HepG2 (cell line): ENCODE measurements at regions not wholly inside any gene's neighbourhood (a gene's known extent, or its start where the extent isn't known, plus 50 kb on each side); places are given as distances from the start of the nearest gene placed in this dataset.

ENCODE experiments used
- RNF2 ChIP-seq: fragments of 450-650 bp; conservative IDR thresholded peaks from 2 replicates; pipeline ENCODE4 v1.6.1; 2016; ENCODE audit warnings: low read depth
- TF ChIP-seq, protein P1 (sequence below): sonication (generic); formaldehyde crosslinking; IDR thresholded peaks from 2 replicates; pipeline ENCODE4 v1.4.0; 2020; ENCODE audit warnings: missing genetic modification reagents, mild to moderate bottlenecking, borderline replicate concordance

DNA sequence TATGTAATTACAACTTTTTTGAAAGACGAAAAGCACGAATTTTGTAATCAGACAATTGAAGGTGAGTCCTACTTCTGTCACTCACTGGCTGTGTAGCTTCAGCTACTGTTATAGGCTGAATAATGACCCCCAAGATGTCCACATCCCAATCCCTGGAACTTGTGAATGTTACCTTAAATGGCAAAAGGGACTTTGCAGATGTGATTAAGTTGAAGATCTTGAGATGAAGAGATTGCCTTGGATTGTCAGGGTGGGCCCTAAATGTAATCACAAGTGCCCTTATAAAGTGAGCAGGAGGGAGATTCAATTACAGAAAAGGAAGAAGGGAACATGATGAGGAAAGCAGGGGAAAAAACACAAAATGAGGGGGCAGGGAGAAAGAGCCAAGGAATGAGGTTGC lies 326.2 kb upstream of the MSX2 start:
- TF ChIP-seq RNF2: no peak
- TF ChIP-seq, protein P1, sequence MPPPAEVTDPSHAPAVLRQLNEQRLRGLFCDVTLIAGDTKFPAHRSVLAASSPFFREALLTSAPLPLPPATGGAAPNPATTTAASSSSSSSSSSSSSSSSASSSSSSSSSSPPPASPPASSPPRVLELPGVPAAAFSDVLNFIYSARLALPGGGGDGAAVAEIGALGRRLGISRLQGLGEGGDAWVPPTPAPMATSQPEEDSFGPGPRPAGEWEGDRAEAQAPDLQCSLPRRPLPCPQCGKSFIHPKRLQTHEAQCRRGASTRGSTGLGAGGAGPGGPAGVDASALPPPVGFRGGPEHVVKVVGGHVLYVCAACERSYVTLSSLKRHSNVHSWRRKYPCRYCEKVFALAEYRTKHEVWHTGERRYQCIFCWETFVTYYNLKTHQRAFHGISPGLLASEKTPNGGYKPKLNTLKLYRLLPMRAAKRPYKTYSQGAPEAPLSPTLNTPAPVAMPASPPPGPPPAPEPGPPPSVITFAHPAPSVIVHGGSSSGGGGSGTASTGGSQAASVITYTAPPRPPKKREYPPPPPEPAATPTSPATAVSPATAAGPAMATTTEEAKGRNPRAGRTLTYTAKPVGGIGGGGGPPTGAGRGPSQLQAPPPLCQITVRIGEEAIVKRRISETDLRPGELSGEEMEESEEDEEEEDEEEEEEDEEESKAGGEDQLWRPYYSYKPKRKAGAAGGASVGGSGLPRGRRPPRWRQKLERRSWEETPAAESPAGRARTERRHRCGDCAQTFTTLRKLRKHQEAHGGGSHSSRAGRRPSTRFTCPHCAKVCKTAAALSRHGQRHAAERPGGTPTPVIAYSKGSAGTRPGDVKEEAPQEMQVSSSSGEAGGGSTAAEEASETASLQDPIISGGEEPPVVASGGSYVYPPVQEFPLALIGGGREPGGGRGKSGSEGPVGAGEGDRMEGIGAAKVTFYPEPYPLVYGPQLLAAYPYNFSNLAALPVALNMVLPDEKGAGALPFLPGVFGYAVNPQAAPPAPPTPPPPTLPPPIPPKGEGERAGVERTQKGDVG: no peak
